Ovary (tissue), 7 donors: ENCODE measurements at regions not wholly inside any gene's neighbourhood (a gene's known extent, or its start where the extent isn't known, plus 50 kb on each side); places are given as distances from the start of the nearest gene placed in this dataset.

Experiments
- DNase-seq, 5 donors: peaks; one replicate each; pipeline ENCODE4 v3.0.0-alpha.2; 2019 to 2020
- H3K27ac ChIP-seq, 2 donors: fragments of 200-600 bp; one replicate each; pipeline versions ENCODE4 v1.5.1 to v1.8.0; 2019 to 2022
- H3K27me3 ChIP-seq: fragments of 200-600 bp; one replicate; pipeline ENCODE4 v1.8.0; 2022
- H3K36me3 ChIP-seq: fragments of 200-600 bp; sonication (generic); one replicate; pipeline ENCODE4 v1.5.1; 2019
- H3K4me1 ChIP-seq: one replicate; pipeline ENCODE4 v1.8.1; 2013; ENCODE audit warnings: mild to moderate bottlenecking, moderate library complexity; ENCODE audit not compliant: insufficient read depth
- H3K4me3 ChIP-seq: fragments of 200-600 bp; sonication (generic); one replicate; pipeline ENCODE4 v1.5.1; 2017
- H3K9me3 ChIP-seq, 2 donors: fragments of 200-600 bp in 1 of 2; sonication (generic) in 1 of 2; one replicate each; pipeline versions ENCODE4 v1.5.1 to v1.8.1; 2013 to 2019; ENCODE audit warnings: mild to moderate bottlenecking in 1 of 2, moderate library complexity in 1 of 2
- EP300 ChIP-seq: sonication (generic); formaldehyde crosslinking; IDR thresholded peaks from one replicate; pipeline ENCODE4 v1.6.1; 2017; ENCODE audit warnings: antibody characterized with exemption
- POLR2A ChIP-seq: fragments of 450-650 bp; IDR thresholded peaks from one replicate; pipeline ENCODE4 v1.6.1; 2017; ENCODE audit warnings: antibody characterized with exemption, mild to moderate bottlenecking, moderate library complexity
- WGBS, 3 donors: extraction: QIAGEN DNeasy Blood & Tissue Kit in 1 of 3; methylation state at CpG; one replicate each; pipeline versions ENCODE4 v1.1.5 to v1.1.7; 2013 to 2017; 5-methylcytosine and 5-hydroxymethylcytosine counted together
- intact Hi-C, 4 donors: fragments of 100-400 bp; cut with DNase I; formaldehyde crosslinking; loops; one replicate each; pipeline versions ENCODE4 v1.11.0 to v1.15.1; 2022 to 2023
- TF ChIP-seq, protein P1 (sequence below), 3 donors: fragments of 450-650 bp in 2 of 3; fragments of 200-600 bp in 1 of 3; IDR thresholded peaks; one replicate each; pipeline versions ENCODE4 v1.5.1 to v1.8.0; 2016 to 2022; ENCODE audit warnings: antibody characterized with exemption in 3 of 3, mild to moderate bottlenecking in 1 of 3
- donor health status: DM: no; HTN: no; CAD: no; lungs with moderate emphysema.
- donor health status: DM: no; HTN: no; CAD: no.
- donor health status: Bipolar disorder and iron deficiency.
- donor health status: DM: no; HTN: no; CAD: no.
- donor health status: DM: yes; HTN: yes; CAD: no.

DNA sequence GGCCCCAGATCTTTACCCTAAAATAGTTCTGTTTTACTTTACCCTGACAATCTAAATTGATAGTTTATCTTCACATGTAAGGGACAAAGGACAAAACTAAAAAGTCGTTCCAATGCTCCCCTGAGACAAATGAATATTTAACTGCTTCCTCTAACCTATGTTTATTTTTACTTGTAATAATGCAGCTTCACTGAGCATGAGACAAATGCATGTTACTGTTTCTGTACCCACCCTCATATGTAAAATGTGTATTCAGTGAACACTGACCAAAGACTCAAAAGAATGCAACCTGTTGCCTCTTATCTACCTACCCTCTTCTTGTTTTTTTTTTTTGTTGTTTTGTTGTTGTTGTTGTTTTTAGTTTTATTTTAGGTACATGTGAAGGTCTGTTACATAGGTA is 1570.9 kb upstream of the SLC39A10 start:
- intact Hi-C loops: no loop called here
- TF ChIP-seq POLR2A: no peak
- TF ChIP-seq, protein P1, sequence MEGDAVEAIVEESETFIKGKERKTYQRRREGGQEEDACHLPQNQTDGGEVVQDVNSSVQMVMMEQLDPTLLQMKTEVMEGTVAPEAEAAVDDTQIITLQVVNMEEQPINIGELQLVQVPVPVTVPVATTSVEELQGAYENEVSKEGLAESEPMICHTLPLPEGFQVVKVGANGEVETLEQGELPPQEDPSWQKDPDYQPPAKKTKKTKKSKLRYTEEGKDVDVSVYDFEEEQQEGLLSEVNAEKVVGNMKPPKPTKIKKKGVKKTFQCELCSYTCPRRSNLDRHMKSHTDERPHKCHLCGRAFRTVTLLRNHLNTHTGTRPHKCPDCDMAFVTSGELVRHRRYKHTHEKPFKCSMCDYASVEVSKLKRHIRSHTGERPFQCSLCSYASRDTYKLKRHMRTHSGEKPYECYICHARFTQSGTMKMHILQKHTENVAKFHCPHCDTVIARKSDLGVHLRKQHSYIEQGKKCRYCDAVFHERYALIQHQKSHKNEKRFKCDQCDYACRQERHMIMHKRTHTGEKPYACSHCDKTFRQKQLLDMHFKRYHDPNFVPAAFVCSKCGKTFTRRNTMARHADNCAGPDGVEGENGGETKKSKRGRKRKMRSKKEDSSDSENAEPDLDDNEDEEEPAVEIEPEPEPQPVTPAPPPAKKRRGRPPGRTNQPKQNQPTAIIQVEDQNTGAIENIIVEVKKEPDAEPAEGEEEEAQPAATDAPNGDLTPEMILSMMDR (IDR thresholded peaks at IDR 0.05): no peak
- TF ChIP-seq EP300: no peak
- no peak for DNase-seq
- no peaks in the 10 kb centered on the region for H3K9me3 ChIP-seq
- H3K4me3 ChIP-seq: no peak overlapping the region
- no peaks in the 10 kb centered on the region for H3K4me1 ChIP-seq
- no peaks in the 10 kb centered on the region for H3K27me3 ChIP-seq
- WGBS, 3 donors: 11 to 20% (median 12%) methylated on average over 1 of the region's 1 CpG
- no peak overlapping the region for H3K27ac ChIP-seq
- H3K36me3 ChIP-seq: no peaks in the 10 kb centered on the region

DNA sequence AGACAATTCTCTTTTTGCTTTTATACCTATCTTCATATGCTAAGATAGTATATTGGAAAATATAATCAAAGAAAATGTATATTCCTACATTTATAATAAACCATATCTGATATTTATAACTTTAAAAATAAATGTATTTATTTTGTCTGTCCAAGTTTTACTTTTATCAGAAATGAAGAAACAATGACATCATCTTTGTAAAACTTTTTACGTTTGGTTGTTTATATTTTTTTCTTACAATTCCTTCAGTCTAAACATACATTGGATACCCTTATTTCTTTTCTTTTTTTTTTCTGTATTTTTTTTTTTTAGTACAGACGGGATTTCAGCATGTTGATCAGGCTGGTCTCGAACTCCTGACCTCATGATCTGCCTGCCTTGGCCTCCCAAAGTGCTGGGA is 1577.0 kb upstream of the SLC39A10 start:
- no peaks in the 10 kb centered on the region for H3K27me3 ChIP-seq
- H3K36me3 ChIP-seq: no peaks in the 10 kb centered on the region
- H3K9me3 ChIP-seq: no peaks in the 10 kb centered on the region
- 43 to 60% (median 49%) methylated on average over 3 of the region's 3 CpGs for WGBS, 3 donors
- no peak overlapping the region for H3K4me3 ChIP-seq
- no peak overlapping the region for H3K27ac ChIP-seq
- intact Hi-C loops: no loop called here
- H3K4me1 ChIP-seq: no peaks in the 10 kb centered on the region
- TF ChIP-seq POLR2A: no peak
- TF ChIP-seq, protein P1 (IDR thresholded peaks at IDR 0.05): no peak
- no peak for TF ChIP-seq EP300
- DNase-seq: no peak

DNA sequence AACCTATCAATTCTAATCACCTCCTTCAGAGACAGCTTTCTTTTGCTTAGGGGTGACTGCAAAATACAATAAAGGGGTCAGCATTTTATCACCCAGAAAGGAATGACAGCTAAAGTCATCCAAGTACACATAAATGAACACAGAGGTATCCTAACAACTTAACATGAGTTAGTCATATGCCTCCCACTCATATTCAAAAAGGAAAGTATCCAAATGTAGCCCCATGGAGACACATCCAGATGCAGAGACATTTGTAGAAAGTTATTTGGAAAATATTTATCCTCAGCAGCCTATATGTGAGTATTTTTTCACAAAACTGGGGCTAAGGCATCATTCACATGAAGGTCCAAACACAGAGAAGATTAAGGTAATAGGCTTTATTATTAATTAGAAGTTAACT is 1579.7 kb upstream of the SLC39A10 start:
- no peak overlapping the region for H3K27ac ChIP-seq
- no peak overlapping the region for H3K4me3 ChIP-seq
- no peaks in the 10 kb centered on the region for H3K27me3 ChIP-seq
- TF ChIP-seq, protein P1 (IDR thresholded peaks at IDR 0.05): no peak
- TF ChIP-seq EP300: no peak
- TF ChIP-seq POLR2A: no peak
- no peaks in the 10 kb centered on the region for H3K4me1 ChIP-seq
- intact Hi-C loops: no loop called here
- no peaks in the 10 kb centered on the region for H3K36me3 ChIP-seq
- no peak for DNase-seq
- H3K9me3 ChIP-seq: no peaks in the 10 kb centered on the region

DNA sequence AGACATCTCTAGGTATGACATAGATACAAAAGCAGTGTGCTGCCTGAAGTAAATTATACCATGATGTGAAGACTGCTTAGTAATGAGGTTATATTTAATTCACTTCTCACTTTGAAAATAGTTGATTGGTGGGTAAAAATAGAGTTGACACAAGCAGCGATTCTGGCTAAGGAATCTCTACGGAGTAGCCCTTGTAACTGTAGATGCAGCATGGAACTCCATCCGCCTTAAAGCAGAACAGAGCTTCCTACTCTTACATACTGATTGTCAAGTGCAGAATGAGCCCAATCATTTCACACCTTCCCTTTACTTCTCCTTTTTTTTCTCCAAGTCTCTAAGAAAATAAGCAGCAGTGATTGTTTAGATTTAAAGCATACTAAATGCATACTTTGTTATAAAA is 1594.6 kb upstream of the SLC39A10 start:
- intact Hi-C loops: no loop called here
- Histone ChIP-seq H3K4me1 (no peaks in the 10 kb centered on the region), H3K4me3 (no peak overlapping the region), H3K36me3 (no peaks in the 10 kb centered on the region), H3K27ac (no peak overlapping the region), H3K27me3 (no peaks in the 10 kb centered on the region), H3K9me3 (no peaks in the 10 kb centered on the region)
- TF ChIP-seq POLR2A: no peak
- no peak for DNase-seq
- 78 to 90% (median 81%) methylated on average over 3 of the region's 3 CpGs for WGBS, 3 donors

DNA sequence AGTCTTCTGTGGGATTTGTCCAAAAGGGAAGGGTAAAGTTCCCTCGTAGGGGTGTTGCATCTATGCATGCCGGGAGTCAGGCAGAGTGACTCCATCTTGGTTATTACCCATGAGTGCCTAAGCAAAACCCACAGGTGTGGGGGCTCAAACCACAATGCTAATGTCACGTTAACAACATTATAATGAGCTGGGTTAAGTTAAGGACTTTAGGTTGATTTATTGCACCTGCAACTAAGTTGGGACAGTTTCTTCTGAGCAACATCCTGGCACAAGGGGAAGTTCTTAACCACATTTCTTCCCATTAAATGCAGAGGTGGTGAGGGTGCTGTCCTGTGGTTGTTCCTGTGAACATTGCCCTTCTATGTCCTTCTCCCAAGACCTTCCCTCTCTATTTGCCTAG is 1596.8 kb upstream of the SLC39A10 start:
- TF ChIP-seq, protein P1 (IDR thresholded peaks at IDR 0.05): no peak
- TF ChIP-seq POLR2A (no peak), EP300 (no peak)
- H3K4me1 ChIP-seq: no peaks in the 10 kb centered on the region
- no peaks in the 10 kb centered on the region for H3K36me3 ChIP-seq
- H3K27me3 ChIP-seq: no peaks in the 10 kb centered on the region
- no peak overlapping the region for H3K27ac ChIP-seq
- DNase-seq: no peak
- no peaks in the 10 kb centered on the region for H3K9me3 ChIP-seq
- intact Hi-C loops: no loop called here
- no peak overlapping the region for H3K4me3 ChIP-seq
- 81 to 89% (median 81%) methylated on average over 3 of the region's 3 CpGs for WGBS, 3 donors
